CD14-positive monocyte (primary cell): ENCODE measurements at regions not wholly inside any gene's neighbourhood (a gene's known extent, or its start where the extent isn't known, plus 50 kb on each side); places are given as distances from the start of the nearest gene placed in this dataset.

Source experiments
- DNase-seq, 3 donors: peaks; one replicate each; pipeline ENCODE4 v3.0.0-alpha.2; 2011 to 2022
- H2AFZ ChIP-seq: 2 replicates; pipeline ENCODE4 v1.6.0; 2012; ENCODE audit warnings: mild to moderate bottlenecking, low read depth, low read length, inconsistent platforms; ENCODE audit not compliant: insufficient read depth, poor library complexity, severe bottlenecking
- H3K27ac ChIP-seq, 2 donors: 1 replicate in 1 of 2; 2 replicates in 1 of 2; pipeline ENCODE4 v1.5.1; 2012 to 2013; ENCODE audit warnings: low read length in 2 of 2, control low read depth in 1 of 2, inconsistent platforms in 1 of 2, low read depth in 1 of 2, mild to moderate bottlenecking in 1 of 2
- H3K27me3 ChIP-seq, 2 donors: one replicate each; pipeline versions ENCODE4 v1.6.0 to v1.6.1; 2011 to 2013; ENCODE audit warnings: low read length in 2 of 2; ENCODE audit not compliant: control insufficient read depth in 2 of 2, insufficient read depth in 2 of 2
- H3K36me3 ChIP-seq, 2 donors: replicated peaks in 1 of 2; 1 replicate in 1 of 2; 2 replicates in 1 of 2; pipeline versions ENCODE4 v1.5.1 to v1.6.1; 2012 to 2013; ENCODE audit warnings: low read length in 2 of 2, control low read depth in 1 of 2, inconsistent platforms in 1 of 2, mild to moderate bottlenecking in 1 of 2; ENCODE audit not compliant: insufficient read depth in 2 of 2, control insufficient read depth in 1 of 2
- H3K4me1 ChIP-seq, 2 donors: 1 replicate in 1 of 2; 2 replicates in 1 of 2; pipeline versions ENCODE4 v1.5.1 to v1.6.1; 2012 to 2013; ENCODE audit warnings: low read length in 2 of 2, control low read depth in 1 of 2, inconsistent platforms in 1 of 2, mild to moderate bottlenecking in 1 of 2, moderate library complexity in 1 of 2; ENCODE audit not compliant: insufficient read depth in 2 of 2, control insufficient read depth in 1 of 2
- H3K4me2 ChIP-seq: replicated peaks from 2 replicates; pipeline ENCODE3; 2012; ENCODE audit warnings: low read length, moderate library complexity, mild to moderate bottlenecking; ENCODE audit not compliant: poor library complexity, severe bottlenecking; ENCODE audit errors: extremely low read depth
- H3K4me3 ChIP-seq, 3 experiments: fragments of 200-600 bp in 1 of 3; sonication (generic) in 1 of 3; replicated peaks in 1 of 3; 1 replicate in 2 of 3; 2 replicates in 1 of 3; pipeline ENCODE4 v1.5.1; 2011 to 2013; ENCODE audit warnings: low read length in 3 of 3, mild to moderate bottlenecking in 3 of 3, control low read depth in 2 of 3, low read depth in 2 of 3, inconsistent platforms in 1 of 3, moderate library complexity in 1 of 3
- H3K79me2 ChIP-seq: 2 replicates; pipeline ENCODE4 v1.6.0; 2012; ENCODE audit warnings: mild to moderate bottlenecking, control low read depth, inconsistent platforms, low read length, moderate library complexity; ENCODE audit not compliant: insufficient read depth
- H3K9ac ChIP-seq: 2 replicates; pipeline ENCODE4 v1.6.0; 2017; ENCODE audit warnings: low read length, mild to moderate bottlenecking; ENCODE audit not compliant: insufficient read depth, poor library complexity, severe bottlenecking
- H3K9me3 ChIP-seq, 2 donors: replicated peaks in 1 of 2; 1 replicate in 1 of 2; 2 replicates in 1 of 2; pipeline versions ENCODE4 v1.5.1 to v1.6.1; 2012 to 2013; ENCODE audit warnings: low read length in 2 of 2, control low read depth in 1 of 2; ENCODE audit not compliant: control insufficient read depth in 1 of 2, insufficient read depth in 1 of 2
- H4K20me1 ChIP-seq: 2 replicates; pipeline ENCODE4 v1.6.0; 2012; ENCODE audit warnings: mild to moderate bottlenecking, low read length, control low read depth, moderate library complexity; ENCODE audit not compliant: insufficient read depth
- H3K27ac Mint-ChIP-seq, 7 donors: one replicate each; pipeline ENCODE4 v1.8.0; 2020; ENCODE audit warnings: mild to moderate bottlenecking in 7 of 7, mixed read lengths in 7 of 7, moderate library complexity in 6 of 7, inconsistent platforms in 2 of 7
- H3K27me3 Mint-ChIP-seq, 3 donors: one replicate each; pipeline ENCODE4 v1.8.0; 2021 to 2022; ENCODE audit warnings: low read depth in 3 of 3, mild to moderate bottlenecking in 3 of 3, mixed read lengths in 3 of 3, moderate library complexity in 3 of 3, inconsistent platforms in 1 of 3
- H3K36me3 Mint-ChIP-seq, 2 donors: one replicate each; pipeline ENCODE4 v1.8.0; 2020; ENCODE audit warnings: mixed read lengths in 2 of 2, inconsistent platforms in 1 of 2, mild to moderate bottlenecking in 1 of 2
- H3K4me1 Mint-ChIP-seq: one replicate; pipeline ENCODE4 v1.8.0; 2020; ENCODE audit warnings: mild to moderate bottlenecking, mixed read lengths
- H3K4me3 Mint-ChIP-seq, 2 donors: one replicate each; pipeline ENCODE4 v1.8.0; 2020; ENCODE audit warnings: mild to moderate bottlenecking in 2 of 2, mixed read lengths in 2 of 2, moderate library complexity in 1 of 2
- H3K9me3 Mint-ChIP-seq, 7 donors: one replicate each; pipeline ENCODE4 v1.8.0; 2020 to 2022; ENCODE audit warnings: mixed read lengths in 7 of 7, mild to moderate bottlenecking in 6 of 7, moderate library complexity in 6 of 7, inconsistent platforms in 2 of 7
- CTCF ChIP-seq: fragments of 200-600 bp; IDR thresholded peaks from one replicate; pipeline ENCODE4 v1.8.0; 2022; ENCODE audit warnings: antibody characterized with exemption, mild to moderate bottlenecking
- WGBS: methylation state at CpG from one replicate; pipeline ENCODE4 v1.1.5; 2013; ENCODE audit warnings: missing lambda C conversion rate; ENCODE audit not compliant: insufficient coverage; 5-methylcytosine and 5-hydroxymethylcytosine counted together
- intact Hi-C, 2 donors: fragments of 100-400 bp; cut with micrococcal nuclease; formaldehyde crosslinking; loops; one replicate each; pipeline versions ENCODE4 v1.15.0 to v1.15.1; 2023

- no peaks in the 10 kb centered on the region for H3K36me3 Mint-ChIP-seq
- Histone ChIP-seq H3K79me2 (no peaks in the 10 kb centered on the region), H3K4me2 (no peak overlapping the region), H3K27me3 (no peaks in the 10 kb centered on the region), H3K4me3 (no peak overlapping the region), H3K36me3 (no peaks in the 10 kb centered on the region), H3K27ac (no peak overlapping the region), H3K9ac (no peak overlapping the region), H4K20me1 (no peaks in the 10 kb centered on the region), H2AFZ (no peak overlapping the region), H3K9me3 (peaks cover 13 to 19% of the 10 kb centered on the region in 2 donors), H3K4me1 (no peaks in the 10 kb centered on the region)
- intact Hi-C loops, result no loop called here
- no peak for DNase-seq
- H3K27me3 Mint-ChIP-seq, result no peaks in the 10 kb centered on the region
- 100% methylated on average over 1 of the region's 1 CpG for WGBS
- H3K9me3 Mint-ChIP-seq, result peaks cover 5 to 20% (median 8%) of the 10 kb centered on the region in 7 donors
- no peaks in the 10 kb centered on the region for H3K4me1 Mint-ChIP-seq
- no peak overlapping the region for H3K4me3 Mint-ChIP-seq
- H3K27ac Mint-ChIP-seq, result no peak overlapping the region
- no peak for TF ChIP-seq CTCF
These were observed 299.6 kb upstream of the NCAM2 start for GRCh38 chr21:20698585-20698984.

DNA sequence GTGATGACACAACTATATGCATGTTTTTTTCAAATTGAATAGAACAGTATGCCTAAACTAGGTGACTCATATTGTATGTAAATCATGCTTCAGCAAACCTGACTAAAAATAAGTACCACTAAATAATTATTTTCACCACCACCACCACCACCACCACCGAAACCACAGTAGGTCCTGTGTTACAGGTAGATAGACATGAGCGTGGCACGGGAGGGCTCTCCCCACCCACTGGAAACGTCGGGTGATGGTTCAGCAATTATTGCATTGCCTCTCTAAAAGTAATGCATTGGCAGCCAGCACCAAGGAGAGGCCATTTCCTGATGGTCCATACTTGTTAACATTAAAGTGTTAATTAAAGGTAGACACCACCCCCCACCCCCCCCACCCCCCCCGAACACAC is 297.0 kb upstream of the NCAM2 start:
- H3K4me2 ChIP-seq, result no peak overlapping the region
- no peaks in the 10 kb centered on the region for H3K27me3 ChIP-seq
- no peaks in the 10 kb centered on the region for H3K79me2 ChIP-seq
- H3K4me3 Mint-ChIP-seq, result no peak overlapping the region
- intact Hi-C loops, result no loop called here
- no peaks in the 10 kb centered on the region for H3K27me3 Mint-ChIP-seq
- no peak for TF ChIP-seq CTCF
- H4K20me1 ChIP-seq, result no peaks in the 10 kb centered on the region
- no peak overlapping the region for H3K27ac ChIP-seq
- peaks cover 4 to 22% (median 8%) of the 10 kb centered on the region in 7 donors for H3K9me3 Mint-ChIP-seq
- H3K4me1 ChIP-seq, result no peaks in the 10 kb centered on the region
- DNase-seq, result no peak
- H3K4me1 Mint-ChIP-seq, result no peaks in the 10 kb centered on the region
- no peaks in the 10 kb centered on the region for H3K36me3 Mint-ChIP-seq
- H3K9ac ChIP-seq, result no peak overlapping the region
- H3K9me3 ChIP-seq, result peaks cover 13 to 19% of the 10 kb centered on the region in 2 donors
- no peaks in the 10 kb centered on the region for H3K36me3 ChIP-seq
- H3K4me3 ChIP-seq, result no peak overlapping the region
- no peak overlapping the region for H3K27ac Mint-ChIP-seq
- no peak overlapping the region for H2AFZ ChIP-seq
- no CpG with 5 or more reads among the region's 6 CpGs for WGBS
